ENCODE measurements at regions not wholly inside any gene's neighbourhood (a gene's known extent, or its start where the extent isn't known, plus 50 kb on each side); places are given as distances from the start of the nearest gene placed in this dataset.
A peak's percentile ranks its signal among the peaks of the same experiment; 100 is the strongest.
"Not testable (repeated sequence)": the region's sequence is repeated elsewhere in the genome, so short reads cannot be mapped to it uniquely, and the experiment has no call there.

GRCh38 chr14:45619831-45620230 lies 366.8 kb upstream of the MIS18BP1 start:
- DNase-seq = no peak

- DNase-seq = peak in 2 of 51 donors; percentile 2 to 5
These were observed 357.3 kb upstream of the MIS18BP1 start for GRCh38 chr14:45610318-45610717.

DNA sequence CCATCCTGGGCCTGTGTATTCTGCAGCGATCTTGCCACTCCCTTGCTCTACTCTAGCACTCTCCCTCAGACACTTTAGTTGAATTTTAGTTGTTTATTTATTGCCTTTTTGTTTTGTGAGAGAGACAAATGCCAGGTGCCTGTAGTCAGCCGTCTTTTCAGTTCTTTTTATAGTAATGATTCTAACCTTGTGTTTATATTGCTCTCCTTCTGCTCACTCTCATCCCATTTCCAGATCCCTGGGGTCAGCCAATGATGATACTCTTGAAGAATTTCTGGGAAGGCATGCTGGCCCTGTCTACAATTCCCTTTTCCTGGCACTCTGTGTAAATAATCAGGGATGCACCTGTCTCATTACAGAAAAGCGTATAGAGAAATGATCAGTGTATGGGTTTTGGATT lies 334.1 kb upstream of the MIS18BP1 start:
- DNase-seq = no peak

GRCh38 chr14:45559626-45560025 lies 306.6 kb upstream of the MIS18BP1 start:
- no peak for DNase-seq

- DNase-seq = no peak
These were observed 305.2 kb upstream of the MIS18BP1 start for GRCh38 chr14:45558183-45558582.

DNA sequence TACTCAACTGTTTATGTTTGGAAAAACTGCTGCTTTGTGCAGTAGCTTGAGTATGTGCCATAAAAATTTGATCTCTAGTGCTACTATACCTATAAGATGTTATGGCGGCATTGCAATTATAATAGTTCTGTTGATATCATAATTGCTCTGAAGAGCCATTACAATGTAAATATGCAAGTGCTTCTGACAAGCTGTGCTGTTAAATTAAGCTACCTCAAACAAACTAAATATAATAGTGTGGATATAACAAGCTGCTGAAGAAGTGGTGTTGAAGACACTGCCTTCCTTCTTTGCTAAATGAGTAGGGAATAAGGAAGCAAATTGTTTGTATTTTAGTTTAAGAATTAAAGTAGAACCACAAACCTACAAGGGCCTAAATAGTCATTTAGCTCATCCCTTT lies 301.0 kb upstream of the MIS18BP1 start:
- DNase-seq = no peak

DNA sequence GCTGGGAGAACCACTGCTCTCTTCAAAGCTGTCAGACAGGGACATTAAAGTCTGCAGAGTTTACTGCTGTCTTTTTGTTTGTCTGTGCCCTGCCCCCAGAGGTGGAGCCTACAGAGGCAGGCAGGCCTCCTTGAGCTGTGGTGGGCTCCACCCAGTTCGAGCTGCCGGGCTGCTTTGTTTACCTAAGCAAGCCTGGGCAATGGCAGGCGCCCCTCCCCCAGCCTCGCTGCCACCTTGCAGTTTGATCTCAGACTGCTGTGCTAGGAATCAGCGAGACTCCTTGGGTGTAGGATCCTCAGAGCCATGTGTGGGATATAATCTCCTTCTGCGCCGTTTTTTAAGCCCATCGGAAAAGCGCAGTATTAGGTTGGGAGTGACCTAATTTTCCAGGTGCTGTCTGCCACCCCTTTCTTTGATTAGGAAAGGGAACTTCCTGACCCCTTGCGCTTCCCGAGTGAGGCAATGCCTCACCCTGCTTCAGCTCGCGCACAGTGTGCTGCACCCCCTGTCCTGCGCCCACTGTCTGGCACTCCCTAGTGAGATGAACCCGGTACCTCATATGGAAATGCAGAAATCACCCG lies 298.3 kb upstream of the MIS18BP1 start:
- DNase-seq = not testable (repeated sequence)

- DNase-seq = no peak
These were observed 278.0 kb upstream of the MIS18BP1 start for GRCh38 chr14:45531022-45531421.

DNA sequence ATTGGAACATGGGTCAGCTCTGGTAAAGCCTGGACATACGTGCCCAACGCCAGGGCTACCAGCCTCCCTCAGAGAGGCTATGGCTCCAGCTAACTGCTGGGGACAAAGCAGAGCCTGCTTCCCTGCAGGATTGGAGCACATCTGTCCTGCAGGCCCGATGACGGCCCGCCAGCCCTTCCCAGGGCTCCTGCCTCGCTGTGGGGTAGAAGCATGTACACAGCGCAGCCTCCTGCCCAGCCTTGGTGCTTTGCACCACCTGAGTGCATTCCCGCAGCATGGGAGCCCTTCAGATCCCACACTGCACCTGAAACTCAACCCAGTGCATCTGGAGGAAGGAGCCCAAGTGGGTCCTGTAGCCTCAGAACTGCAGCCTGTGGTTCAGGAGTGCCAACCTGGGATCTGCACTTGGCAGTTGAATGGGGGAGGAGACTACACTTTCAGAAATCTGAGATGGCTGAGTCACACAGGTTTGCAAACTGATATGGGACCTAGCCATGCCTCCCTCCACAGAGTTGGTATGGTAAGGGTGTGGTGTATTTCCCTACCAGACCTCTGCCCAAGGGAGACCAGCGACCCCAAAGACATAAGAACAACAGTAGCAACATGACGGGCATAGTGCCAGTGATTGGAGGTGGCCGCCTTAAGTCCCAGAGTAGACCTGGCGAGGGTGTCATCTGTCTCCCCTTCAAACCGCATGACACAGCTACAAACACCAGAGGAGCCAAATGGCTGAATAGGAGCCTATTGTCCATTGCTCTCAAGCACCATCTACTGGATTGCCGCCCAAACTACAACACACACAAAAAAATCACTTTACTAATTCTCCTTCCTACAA lies 273.9 kb upstream of the MIS18BP1 start:
- DNase-seq = peak in 2 of 51 donors; percentile 2 to 6

DNA sequence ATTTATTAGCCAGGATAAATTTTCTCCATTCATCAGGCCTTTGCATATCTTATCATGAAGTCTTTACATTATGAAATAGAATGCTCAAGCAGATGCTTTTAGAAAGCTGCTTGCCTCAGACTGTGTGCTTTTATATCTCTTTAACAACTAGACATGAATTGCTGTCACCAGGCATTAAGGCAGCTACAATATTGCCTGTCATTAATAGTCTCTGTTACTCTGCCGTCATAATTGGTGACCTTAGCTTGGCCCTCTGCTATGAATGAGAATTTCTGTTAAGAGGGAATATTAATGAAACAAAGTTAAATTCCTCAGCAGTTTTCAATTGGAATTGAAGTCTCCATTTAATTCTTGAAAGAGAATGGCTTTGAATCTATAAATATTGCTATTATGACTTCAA lies 266.8 kb upstream of the MIS18BP1 start:
- no peak for DNase-seq

DNA sequence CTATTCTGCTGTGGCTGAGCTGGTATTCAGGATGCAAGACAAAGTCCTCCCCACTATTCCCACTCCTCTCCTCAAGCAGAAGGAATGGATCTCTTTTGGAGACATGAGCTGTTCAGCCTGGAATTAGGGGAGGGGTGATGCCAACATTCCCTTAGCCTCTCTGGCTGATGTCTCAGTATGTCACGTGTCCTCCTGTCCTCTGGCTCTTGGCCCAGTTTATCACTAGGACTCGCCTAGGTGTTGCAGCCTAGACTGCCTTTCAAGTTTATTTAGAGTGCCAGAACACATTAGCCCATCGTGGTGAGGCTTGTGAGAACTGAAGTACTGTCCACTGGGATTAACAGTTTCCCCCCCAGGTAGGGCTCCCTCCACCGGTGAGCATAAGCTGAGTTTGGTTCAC lies 239.9 kb upstream of the MIS18BP1 start:
- DNase-seq = no peak

DNA sequence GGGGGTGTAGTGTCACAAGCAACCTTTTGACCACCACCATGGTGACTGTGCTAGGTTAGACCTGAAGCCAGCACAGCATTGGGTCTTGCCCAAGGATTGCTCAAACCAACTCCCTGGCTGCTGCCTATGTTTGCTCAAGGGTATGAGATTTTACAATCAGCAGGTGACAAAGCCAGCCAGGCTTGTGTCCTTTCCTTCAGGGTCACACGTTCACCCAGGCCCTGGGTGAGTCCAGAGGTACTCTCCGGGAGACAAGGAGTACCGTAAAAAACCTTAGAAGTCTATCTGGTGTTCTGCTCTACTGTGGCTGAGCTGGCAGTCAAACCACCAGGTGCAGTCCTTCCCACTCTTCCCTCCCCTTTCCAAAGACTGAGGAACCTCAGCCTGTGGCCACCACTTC lies 238.9 kb upstream of the MIS18BP1 start:
- DNase-seq = no peak

DNA sequence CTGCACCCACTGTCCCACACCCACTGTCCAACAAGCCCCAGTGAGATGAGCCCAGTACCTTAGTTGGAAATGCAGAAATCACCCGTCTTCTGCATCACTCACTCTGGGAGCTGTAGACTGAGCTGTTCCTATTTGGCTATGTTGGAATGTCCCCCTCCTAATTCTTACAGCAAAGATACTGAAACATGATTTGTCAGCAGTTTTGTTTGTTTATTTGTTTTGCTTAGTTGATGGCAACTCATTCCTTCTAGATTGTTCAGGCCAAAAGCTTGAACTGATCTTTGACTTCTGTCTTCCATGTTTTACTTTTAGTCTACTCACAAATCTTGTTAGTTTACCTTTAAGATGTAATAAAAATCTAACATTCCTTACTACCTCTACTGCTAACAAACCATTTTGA lies 233.6 kb upstream of the MIS18BP1 start:
- no peak for DNase-seq

- DNase-seq = no peak
These were observed 214.0 kb upstream of the MIS18BP1 start for GRCh38 chr14:45467023-45467422.

DNA sequence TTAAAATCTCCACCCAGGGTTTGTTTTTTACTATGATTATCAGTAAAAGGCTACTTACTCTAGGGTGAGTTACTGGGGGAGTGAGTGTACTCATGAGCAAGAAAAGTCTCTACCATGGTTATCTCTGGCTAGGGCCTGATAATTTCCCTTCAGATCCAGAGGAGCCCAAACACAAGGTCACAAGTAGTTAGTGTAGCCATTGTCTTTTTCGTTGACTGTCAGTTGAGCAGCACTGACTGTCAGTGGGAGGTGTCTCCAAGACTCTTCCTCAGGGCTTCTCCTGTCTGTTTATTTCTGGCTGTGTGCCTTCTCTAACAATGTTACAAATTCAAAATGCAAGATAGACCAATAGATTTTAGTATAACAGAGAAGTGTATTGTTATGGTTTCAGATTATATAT lies 181.2 kb upstream of the MIS18BP1 start:
- no peak for DNase-seq

DNA sequence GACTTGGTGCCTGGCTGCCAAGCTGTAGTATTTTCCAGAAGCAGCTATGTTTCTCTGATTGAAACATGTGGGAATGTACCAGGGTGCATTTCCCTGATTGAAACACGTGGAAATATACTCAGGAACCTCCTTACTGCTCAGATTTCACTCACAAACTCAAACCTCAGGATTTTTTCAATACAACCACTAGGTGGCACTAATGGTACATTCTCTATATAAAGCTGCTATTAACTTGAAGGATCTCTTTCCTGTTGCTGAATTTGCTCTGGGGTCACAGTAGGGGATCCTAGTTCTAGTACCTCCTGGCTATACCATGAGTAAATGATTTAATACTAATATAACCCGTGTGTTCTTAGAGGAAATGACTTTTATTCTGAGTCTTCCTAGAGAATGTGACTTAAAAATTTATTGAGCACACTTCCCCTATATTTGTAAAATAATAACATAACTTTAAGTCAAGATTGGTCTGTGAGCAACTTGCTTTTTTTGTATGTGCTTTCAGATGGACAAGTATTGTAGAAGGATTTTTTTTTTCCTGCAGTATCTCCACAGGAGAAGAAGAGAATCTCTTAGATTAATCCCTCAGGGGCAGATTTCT lies 173.8 kb upstream of the MIS18BP1 start:
- DNase-seq = peak in 2 of 51 donors; percentile 6 to 16

DNA sequence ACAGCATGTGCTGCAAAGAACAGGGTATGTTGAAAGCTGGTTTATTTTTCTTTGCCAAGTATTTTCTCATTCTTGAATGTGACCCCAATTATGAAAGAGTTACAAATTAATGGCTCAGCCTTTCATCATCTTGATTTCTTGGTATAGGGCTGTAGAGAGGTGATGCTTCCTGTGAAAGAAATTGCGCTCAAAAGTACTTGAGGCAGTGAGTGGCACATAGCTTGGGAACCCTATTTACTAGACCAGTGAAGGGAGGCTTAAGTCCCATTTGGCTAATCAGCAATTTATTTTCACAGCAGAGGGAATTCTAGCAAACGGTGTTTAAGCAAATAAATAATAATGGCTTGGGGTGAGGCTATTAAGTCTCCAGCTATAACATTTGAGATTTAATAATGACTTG lies 153.9 kb upstream of the MIS18BP1 start:
- DNase-seq = no peak

DNA sequence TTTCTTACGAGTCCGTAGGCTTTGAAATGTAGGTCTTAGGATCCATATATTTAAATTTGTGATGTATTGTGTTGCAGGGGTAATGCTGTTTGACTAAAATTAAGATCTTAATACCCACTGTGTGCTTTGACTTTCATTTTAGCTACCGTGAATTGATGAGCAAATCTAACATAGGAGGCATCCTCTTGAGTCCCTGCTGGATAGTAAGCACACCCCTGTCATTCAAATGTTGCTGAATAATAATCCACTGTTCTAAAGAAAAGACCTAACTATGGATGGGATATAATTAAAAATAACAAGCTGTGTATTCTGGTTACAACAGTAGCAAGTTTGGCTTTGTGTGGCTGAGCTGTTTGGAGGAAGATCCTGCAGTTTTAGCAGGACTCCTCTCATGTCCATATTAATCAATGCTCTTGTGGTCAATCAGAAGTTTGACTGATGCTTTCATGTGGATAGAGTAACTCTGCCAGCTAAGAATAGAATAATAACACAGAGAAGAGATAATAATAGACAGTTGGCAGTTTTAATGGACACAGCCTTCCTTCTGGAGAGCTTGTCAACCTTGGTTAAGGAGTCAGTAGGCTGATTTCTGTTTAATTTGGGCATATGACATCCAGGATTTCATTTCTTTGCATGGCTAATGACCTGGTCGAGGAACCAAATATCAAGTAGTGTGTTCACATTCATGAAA lies 148.1 kb upstream of the MIS18BP1 start:
- DNase-seq = no peak

- no peak for DNase-seq
These were observed 147.5 kb upstream of the MIS18BP1 start for GRCh38 chr14:45400509-45400908.

DNA sequence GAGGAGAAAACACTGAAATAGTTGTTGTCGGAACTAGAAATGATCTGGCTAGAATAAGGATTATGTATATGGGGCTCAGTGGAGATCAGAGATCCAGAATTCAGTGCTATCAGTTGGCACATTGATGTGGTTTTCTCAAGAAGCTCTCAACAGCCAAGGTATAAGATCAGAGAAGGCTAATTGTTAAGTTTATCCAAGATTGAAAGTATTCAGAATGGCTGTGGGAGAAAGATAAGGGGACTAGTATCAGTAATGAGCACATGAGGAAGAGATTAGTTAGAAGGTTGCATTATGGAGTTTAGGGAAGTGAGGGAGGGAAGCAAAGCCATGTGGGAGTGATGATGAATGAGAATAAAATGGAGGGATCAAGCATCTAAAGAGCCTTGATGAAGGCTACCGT lies 128.1 kb upstream of the MIS18BP1 start:
- no peak for DNase-seq

DNA sequence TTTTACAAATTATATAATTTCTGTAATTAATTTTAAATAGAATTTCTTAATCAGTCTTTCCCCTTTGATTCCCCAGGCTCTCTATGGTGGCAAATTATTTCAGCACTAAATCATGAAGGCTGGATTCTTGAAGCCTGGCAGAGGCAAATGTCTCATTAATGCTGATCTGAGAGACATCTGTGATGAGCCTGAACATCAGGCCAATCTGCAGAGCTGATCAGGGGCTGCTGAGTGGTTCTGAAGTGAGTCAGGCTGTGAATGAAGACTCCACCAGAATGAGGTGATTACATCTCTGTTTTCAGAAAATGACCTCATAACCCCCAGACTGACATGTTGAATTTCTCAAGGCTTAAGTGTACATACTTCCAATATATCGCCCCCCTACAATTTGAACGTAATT lies 124.2 kb upstream of the MIS18BP1 start:
- DNase-seq = no peak

DNA sequence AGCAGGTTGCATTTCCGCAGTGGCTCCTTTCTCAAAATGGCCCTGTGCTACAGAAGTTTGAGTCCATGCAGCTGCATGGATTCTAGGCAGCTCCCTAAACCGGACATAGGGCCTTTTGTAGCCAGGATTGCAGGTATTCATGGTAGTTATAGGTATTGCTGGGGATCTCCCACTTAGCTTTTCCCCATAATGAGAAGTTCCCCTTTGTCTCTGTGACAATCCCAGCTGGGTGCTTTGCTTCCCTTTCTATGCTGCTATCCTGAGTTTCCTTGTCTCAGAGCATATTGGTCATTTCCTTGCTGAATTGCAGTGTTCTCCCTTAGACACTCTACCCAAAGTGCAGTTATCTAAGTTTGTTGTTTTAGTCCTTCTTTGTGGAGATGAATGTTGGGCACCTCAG lies 120.9 kb upstream of the MIS18BP1 start:
- no peak for DNase-seq
